ENCODE measurements at regions not wholly inside any gene's neighbourhood (a gene's known extent, or its start where the extent isn't known, plus 50 kb on each side); places are given as distances from the start of the nearest gene placed in this dataset.

- Histone ChIP-seq H3K79me2 (ENCODE audit: insufficient read depth, low read length) (no peaks in the 10 kb centered on the region), H3K4me3 (ENCODE audit: low read length, poor library complexity, severe bottlenecking) (no peak overlapping the region), H2AFZ (ENCODE audit: low read length) (no peak overlapping the region), H3K27me3 (ENCODE audit: insufficient read depth, low read length, poor library complexity, severe bottlenecking) (no peaks in the 10 kb centered on the region), H3K36me3 (ENCODE audit: insufficient read depth, low read length) (no peaks in the 10 kb centered on the region), H3K9me3 (ENCODE audit: insufficient read depth, low read depth, low read length) (no peaks in the 10 kb centered on the region), H3K9me2 (replicated peaks; ENCODE audit: low read depth, low read length) (no peaks in the 10 kb centered on the region), H3K4me1 (ENCODE audit: insufficient read depth, low read length, poor library complexity, severe bottlenecking) (peaks cover 28% of the 10 kb centered on the region), H3F3A (ENCODE audit: low read depth) (no peaks in the 10 kb centered on the region), H3K9ac (ENCODE audit: low read depth, low read length, poor library complexity, severe bottlenecking) (no peak overlapping the region), H3K4me2 (ENCODE audit: low read depth, low read length, poor library complexity, severe bottlenecking) (no peak overlapping the region), H4K20me1 (ENCODE audit: insufficient read depth, low read length, poor library complexity, severe bottlenecking) (no peaks in the 10 kb centered on the region)
- TF ChIP-seq EZH2phosphoT487 (IDR thresholded peaks at IDR 0.05; ENCODE audit: borderline replicate concordance) (no peak), CTCF (conservative IDR thresholded peaks at IDR 0.05; ENCODE audit: low read length) (no peak)
These were observed 198.6 kb upstream of the JUN start for GRCh38 chr1:58982259-58982998.

- no peaks in the 10 kb centered on the region for H3K36me3 ChIP-seq (ENCODE audit: insufficient read depth, low read length)
- H2AFZ ChIP-seq (ENCODE audit: low read length) = no peak overlapping the region
- no peaks in the 10 kb centered on the region for H3K79me2 ChIP-seq (ENCODE audit: insufficient read depth, low read length)
- H3F3A ChIP-seq (ENCODE audit: low read depth) = no peaks in the 10 kb centered on the region
- peaks cover 34% of the 10 kb centered on the region for H3K4me1 ChIP-seq (ENCODE audit: insufficient read depth, low read length, poor library complexity, severe bottlenecking)
- H3K27me3 ChIP-seq (ENCODE audit: insufficient read depth, low read length, poor library complexity, severe bottlenecking) = no peaks in the 10 kb centered on the region
- H3K9me2 ChIP-seq (replicated peaks; ENCODE audit: low read depth, low read length) = no peaks in the 10 kb centered on the region
- no peaks in the 10 kb centered on the region for H4K20me1 ChIP-seq (ENCODE audit: insufficient read depth, low read length, poor library complexity, severe bottlenecking)
- no peak overlapping the region for H3K4me2 ChIP-seq (ENCODE audit: low read depth, low read length, poor library complexity, severe bottlenecking)
- TF ChIP-seq EZH2phosphoT487 (IDR thresholded peaks at IDR 0.05; ENCODE audit: borderline replicate concordance) = no peak
- TF ChIP-seq CTCF (conservative IDR thresholded peaks at IDR 0.05; ENCODE audit: low read length) = no peak
- H3K9me3 ChIP-seq (ENCODE audit: insufficient read depth, low read depth, low read length) = no peaks in the 10 kb centered on the region
- H3K4me3 ChIP-seq (ENCODE audit: low read length, poor library complexity, severe bottlenecking) = no peak overlapping the region
- no peak overlapping the region for H3K9ac ChIP-seq (ENCODE audit: low read depth, low read length, poor library complexity, severe bottlenecking)
These were observed 199.3 kb upstream of the JUN start for GRCh38 chr1:58983162-58983561.

- Histone ChIP-seq H3K4me2 (ENCODE audit: low read depth, low read length, poor library complexity, severe bottlenecking) (no peak overlapping the region), H3K9me3 (ENCODE audit: insufficient read depth, low read depth, low read length) (no peaks in the 10 kb centered on the region), H3K79me2 (ENCODE audit: insufficient read depth, low read length) (no peaks in the 10 kb centered on the region), H3K4me3 (ENCODE audit: low read length, poor library complexity, severe bottlenecking) (no peak overlapping the region), H4K20me1 (ENCODE audit: insufficient read depth, low read length, poor library complexity, severe bottlenecking) (no peaks in the 10 kb centered on the region), H3K4me1 (ENCODE audit: insufficient read depth, low read length, poor library complexity, severe bottlenecking) (peaks cover 29% of the 10 kb centered on the region), H3K27me3 (ENCODE audit: insufficient read depth, low read length, poor library complexity, severe bottlenecking) (no peaks in the 10 kb centered on the region), H3K36me3 (ENCODE audit: insufficient read depth, low read length) (no peaks in the 10 kb centered on the region), H3K9me2 (replicated peaks; ENCODE audit: low read depth, low read length) (no peaks in the 10 kb centered on the region), H3K9ac (ENCODE audit: low read depth, low read length, poor library complexity, severe bottlenecking) (no peak overlapping the region), H3F3A (ENCODE audit: low read depth) (no peaks in the 10 kb centered on the region), H2AFZ (ENCODE audit: low read length) (no peak overlapping the region)
- TF ChIP-seq CTCF (conservative IDR thresholded peaks at IDR 0.05; ENCODE audit: low read length) (no peak), EZH2phosphoT487 (IDR thresholded peaks at IDR 0.05; ENCODE audit: borderline replicate concordance) (no peak)
These were observed 199.9 kb upstream of the JUN start for GRCh38 chr1:58983633-58984245.

All from Loucy (cell line).